ENCODE measurements at regions not wholly inside any gene's neighbourhood (a gene's known extent, or its start where the extent isn't known, plus 50 kb on each side); places are given as distances from the start of the nearest gene placed in this dataset.

DNA sequence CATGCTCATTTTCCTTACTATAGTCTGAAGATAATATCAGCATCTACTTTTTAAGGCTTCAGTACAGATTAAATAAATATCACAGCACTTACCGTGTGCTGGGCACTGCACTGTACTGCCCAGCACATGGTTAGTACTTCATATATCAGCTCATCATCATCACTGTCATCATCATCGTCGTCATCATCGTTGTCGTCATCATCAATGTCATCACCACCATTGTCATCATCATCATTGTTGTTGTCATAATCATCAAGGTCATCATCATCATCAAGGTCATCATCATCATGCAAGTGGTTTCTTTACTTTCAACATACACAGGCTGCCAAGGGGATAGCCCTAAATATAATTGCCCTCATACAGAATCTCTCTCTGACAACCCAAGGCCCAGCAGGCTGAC is 275.1 kb downstream of the ABCC12 start:
- Histone ChIP-seq H3K27ac (no peak overlapping the region), H3K4me3 (no peak overlapping the region), H3K36me3 (replicated peaks in 1 of 2; ENCODE audit: insufficient read depth in 1 of 2, low read depth in 2 of 2) (no peaks in the 10 kb centered on the region), H3K4me1 (no peaks in the 10 kb centered on the region), H3K9me3 (no peaks in the 10 kb centered on the region), H3K27me3 (no peaks in the 10 kb centered on the region)
- intact Hi-C loops (cut with DNase I), result no loop called here
- ATAC-seq, result no peak
- 82 to 89% methylated on average over 5 of the region's 5 CpGs for WGBS, 2 donors
- TF ChIP-seq POLR2A (IDR thresholded peaks at IDR 0.05) (no peak), CTCF (IDR thresholded peaks at IDR 0.05) (no peak)
- no peak for DNase-seq

DNA sequence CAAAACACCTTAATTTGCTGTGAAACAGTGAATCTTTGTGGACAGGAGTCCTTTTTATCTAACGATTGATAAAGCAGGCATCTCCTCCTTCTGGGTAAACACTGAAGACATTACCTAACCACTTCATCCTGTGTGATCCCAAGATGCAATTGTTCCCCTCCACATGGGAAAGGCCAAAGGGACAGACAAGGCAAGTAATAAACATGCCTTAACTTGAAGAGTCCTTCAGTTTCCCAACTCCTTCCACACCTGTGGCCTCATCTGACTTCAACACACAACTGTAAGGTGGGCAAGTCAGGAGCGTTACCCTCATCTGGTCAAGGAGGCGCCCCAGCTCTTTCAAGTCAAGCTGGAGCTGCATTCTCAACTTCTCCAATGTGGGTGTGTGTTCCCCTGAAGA is 278.6 kb downstream of the ABCC12 start:
- no peak for TF ChIP-seq POLR2A (IDR thresholded peaks at IDR 0.05)
- TF ChIP-seq CTCF (IDR thresholded peaks at IDR 0.05), result no peak
- no peak for DNase-seq
- no peak for ATAC-seq
- WGBS, 2 donors, result 52 to 55% methylated on average over 3 of the region's 3 CpGs
- Histone ChIP-seq H3K27ac (no peak overlapping the region), H3K36me3 (replicated peaks in 1 of 2; ENCODE audit: insufficient read depth in 1 of 2, low read depth in 2 of 2) (no peaks in the 10 kb centered on the region), H3K9me3 (no peaks in the 10 kb centered on the region), H3K4me3 (no peak overlapping the region), H3K27me3 (no peaks in the 10 kb centered on the region), H3K4me1 (no peaks in the 10 kb centered on the region)
- intact Hi-C loops (cut with DNase I), result no loop called here

- 74 to 79% methylated on average over 6 to 7 of the region's 7 CpGs for WGBS, 2 donors
- H3K4me3 ChIP-seq, result no peak overlapping the region
- intact Hi-C loops (cut with DNase I), result no loop called here
- DNase-seq, result no peak
- no peaks in the 10 kb centered on the region for H3K36me3 ChIP-seq (replicated peaks in 1 of 2; ENCODE audit: insufficient read depth in 1 of 2, low read depth in 2 of 2)
- TF ChIP-seq CTCF (IDR thresholded peaks at IDR 0.05), result no peak
- TF ChIP-seq POLR2A (IDR thresholded peaks at IDR 0.05), result no peak
- no peaks in the 10 kb centered on the region for H3K4me1 ChIP-seq
- H3K27ac ChIP-seq, result no peak overlapping the region
- no peaks in the 10 kb centered on the region for H3K27me3 ChIP-seq
- ATAC-seq, result no peak
- H3K9me3 ChIP-seq, result no peaks in the 10 kb centered on the region
These were observed 279.3 kb downstream of the ABCC12 start for GRCh38 chr16:47876511-47876910.

- TF ChIP-seq POLR2A (IDR thresholded peaks at IDR 0.05) (no peak), CTCF (IDR thresholded peaks at IDR 0.05) (peak in 1 of 7 experiments; percentile 11)
- intact Hi-C loops (cut with DNase I), result no loop called here
- Histone ChIP-seq H3K4me1 (no peaks in the 10 kb centered on the region), H3K4me3 (no peak overlapping the region), H3K36me3 (replicated peaks in 1 of 2; ENCODE audit: insufficient read depth in 1 of 2, low read depth in 2 of 2) (no peaks in the 10 kb centered on the region), H3K27ac (no peak overlapping the region), H3K9me3 (no peaks in the 10 kb centered on the region), H3K27me3 (no peaks in the 10 kb centered on the region)
- ATAC-seq, result no peak
- WGBS, 2 donors, result 71 to 82% methylated on average over 5 of the region's 5 CpGs
- no peak for DNase-seq
These were observed 282.4 kb downstream of the ABCC12 start for GRCh38 chr16:47873434-47873833.

DNA sequence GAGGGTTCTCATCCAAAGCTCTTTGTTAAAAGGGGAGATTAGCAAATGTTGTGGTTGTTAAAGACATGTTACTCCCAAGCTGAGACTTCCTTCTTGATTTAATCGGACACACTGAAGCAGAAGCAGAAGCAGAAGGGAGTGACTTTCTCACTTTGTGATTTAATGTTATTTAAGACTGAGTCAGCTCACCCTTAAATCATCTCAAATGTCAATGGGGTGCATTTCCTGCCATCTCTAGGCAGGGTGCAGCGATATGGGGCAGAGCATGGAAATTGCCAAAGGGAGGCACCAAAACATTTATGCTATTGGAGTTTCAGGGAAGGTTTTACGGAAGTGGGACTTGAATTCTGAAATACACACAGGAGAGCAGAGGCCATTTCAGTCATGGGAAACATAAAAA is 283.6 kb downstream of the ABCC12 start:
- Histone ChIP-seq H3K9me3 (no peaks in the 10 kb centered on the region), H3K36me3 (replicated peaks in 1 of 2; ENCODE audit: insufficient read depth in 1 of 2, low read depth in 2 of 2) (no peaks in the 10 kb centered on the region), H3K4me3 (no peak overlapping the region), H3K27me3 (no peaks in the 10 kb centered on the region), H3K27ac (no peak overlapping the region), H3K4me1 (no peaks in the 10 kb centered on the region)
- intact Hi-C loops (cut with DNase I), result no loop called here
- DNase-seq, result no peak
- WGBS, 2 donors, result 58 to 69% methylated on average over 3 of the region's 3 CpGs
- ATAC-seq, result no peak
- no peak for TF ChIP-seq CTCF (IDR thresholded peaks at IDR 0.05)
- no peak for TF ChIP-seq POLR2A (IDR thresholded peaks at IDR 0.05)

Data from body of pancreas (tissue), 4 donors.